ENCODE measurements at regions not wholly inside any gene's neighbourhood (a gene's known extent, or its start where the extent isn't known, plus 50 kb on each side); places are given as distances from the start of the nearest gene placed in this dataset.

- H3K9me3 ChIP-seq (ENCODE audit: control extremely low read depth in 1 of 3, control insufficient read depth in 2 of 3, insufficient read depth in 1 of 3, low read length in 2 of 3): peaks cover 0 to 3% (median 0%) of the 10 kb centered on the region in 3 donors
- no peak overlapping the region for H2AFZ ChIP-seq (ENCODE audit: insufficient read depth, low read depth, low read length, poor library complexity, severe bottlenecking)
- no peak for ATAC-seq (ENCODE audit: low read depth)
- no peaks in the 10 kb centered on the region for H3K79me2 ChIP-seq (ENCODE audit: control insufficient read depth, insufficient read depth, low read length)
- no peak overlapping the region for H3K9ac ChIP-seq (ENCODE audit: low read length)
- CTCF ChIA-PET: no interaction called here
- H3K27ac Mint-ChIP-seq: no peak overlapping the region
- no peaks in the 10 kb centered on the region for H3K9me3 Mint-ChIP-seq (ENCODE audit: insufficient read depth)
- no peak for DNase-seq
- intact Hi-C loops (cut with micrococcal nuclease): no loop called here
- no peak overlapping the region for H3K27ac ChIP-seq (ENCODE audit: low read length in 2 of 2)
- no peaks in the 10 kb centered on the region for H3K4me1 ChIP-seq (ENCODE audit: control insufficient read depth in 2 of 2, insufficient read depth in 2 of 2, low read length in 2 of 2)
- 100% methylated on average over 1 of the region's 1 CpG for WGBS (ENCODE audit: insufficient coverage)
- H3K4me3 ChIP-seq (ENCODE audit: control extremely low read depth in 1 of 5, extremely low read depth in 1 of 5, insufficient read depth in 1 of 5, low read depth in 2 of 5, low read length in 4 of 5): no peak overlapping the region
- TF ChIP-seq CTCF (IDR thresholded peaks at IDR 0.05) (no peak), EZH2 (IDR thresholded peaks at IDR 0.05; ENCODE audit: borderline replicate concordance, insufficient read depth, low read depth, low read length, poor library complexity, severe bottlenecking) (no peak)
- no peaks in the 10 kb centered on the region for H3K27me3 Mint-ChIP-seq
- H3K4me1 Mint-ChIP-seq: no peaks in the 10 kb centered on the region
- no peak overlapping the region for H3K4me2 ChIP-seq (replicated peaks; ENCODE audit: low read depth, low read length, poor library complexity, severe bottlenecking)
- H3K27me3 ChIP-seq (replicated peaks in 1 of 4; ENCODE audit: control extremely low read depth in 1 of 4, control insufficient read depth in 3 of 4, insufficient read depth in 4 of 4, low read length in 3 of 4): no peaks in the 10 kb centered on the region
- H3K36me3 ChIP-seq (replicated peaks in 1 of 2; ENCODE audit: control extremely low read depth in 1 of 2, control insufficient read depth in 1 of 2, extremely low read depth in 1 of 2, insufficient read depth in 2 of 2, low read length in 1 of 2): no peaks in the 10 kb centered on the region
- POLR2A ChIA-PET: no interaction called here
- no peak overlapping the region for H3K4me3 Mint-ChIP-seq
- H4K20me1 ChIP-seq (ENCODE audit: control insufficient read depth, insufficient read depth, low read length, poor library complexity, severe bottlenecking): no peaks in the 10 kb centered on the region
These were observed 653.1 kb downstream of the EFNA5 start for GRCh38 chr5:107017616-107018015.

DNA sequence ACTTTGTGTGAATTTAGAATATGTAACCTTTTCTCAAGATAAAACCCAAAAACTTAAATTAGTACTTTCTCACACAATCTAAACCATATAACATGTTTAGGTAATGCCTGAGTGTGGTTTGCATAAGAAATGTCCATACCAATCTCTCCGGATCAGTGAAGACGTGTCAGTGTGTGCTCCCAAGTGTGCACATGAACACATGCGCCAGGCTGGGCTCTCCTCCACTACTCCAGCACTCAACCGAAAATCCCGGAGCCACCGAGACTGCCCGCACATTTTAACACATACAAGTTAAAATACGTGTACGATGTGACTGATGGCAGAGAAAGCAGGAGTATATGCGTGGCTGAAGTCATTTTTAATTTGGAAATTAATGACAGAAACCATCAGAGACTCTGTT is 658.4 kb downstream of the EFNA5 start:
- H3K27me3 ChIP-seq (replicated peaks in 1 of 4; ENCODE audit: control extremely low read depth in 1 of 4, control insufficient read depth in 3 of 4, insufficient read depth in 4 of 4, low read length in 3 of 4): no peaks in the 10 kb centered on the region
- no peaks in the 10 kb centered on the region for H3K79me2 ChIP-seq (ENCODE audit: control insufficient read depth, insufficient read depth, low read length)
- POLR2A ChIA-PET: no interaction called here
- no peak overlapping the region for H2AFZ ChIP-seq (ENCODE audit: insufficient read depth, low read depth, low read length, poor library complexity, severe bottlenecking)
- no peak overlapping the region for H3K9ac ChIP-seq (ENCODE audit: low read length)
- H3K4me2 ChIP-seq (replicated peaks; ENCODE audit: low read depth, low read length, poor library complexity, severe bottlenecking): no peak overlapping the region
- no peaks in the 10 kb centered on the region for H3K9me3 ChIP-seq (ENCODE audit: control extremely low read depth in 1 of 3, control insufficient read depth in 2 of 3, insufficient read depth in 1 of 3, low read length in 2 of 3)
- no peaks in the 10 kb centered on the region for H4K20me1 ChIP-seq (ENCODE audit: control insufficient read depth, insufficient read depth, low read length, poor library complexity, severe bottlenecking)
- no peak overlapping the region for H3K4me3 ChIP-seq (ENCODE audit: control extremely low read depth in 1 of 5, extremely low read depth in 1 of 5, insufficient read depth in 1 of 5, low read depth in 2 of 5, low read length in 4 of 5)
- Mint-ChIP-seq H3K27me3 (no peaks in the 10 kb centered on the region), H3K4me1 (no peaks in the 10 kb centered on the region), H3K4me3 (no peak overlapping the region), H3K9me3 (ENCODE audit: insufficient read depth) (no peaks in the 10 kb centered on the region), H3K27ac (no peak overlapping the region)
- DNase-seq: no peak
- no peaks in the 10 kb centered on the region for H3K36me3 ChIP-seq (replicated peaks in 1 of 2; ENCODE audit: control extremely low read depth in 1 of 2, control insufficient read depth in 1 of 2, extremely low read depth in 1 of 2, insufficient read depth in 2 of 2, low read length in 1 of 2)
- H3K4me1 ChIP-seq (ENCODE audit: control insufficient read depth in 2 of 2, insufficient read depth in 2 of 2, low read length in 2 of 2): no peaks in the 10 kb centered on the region
- intact Hi-C loops (cut with micrococcal nuclease): no loop called here
- TF ChIP-seq CTCF (IDR thresholded peaks at IDR 0.05) (no peak), EZH2 (IDR thresholded peaks at IDR 0.05; ENCODE audit: borderline replicate concordance, insufficient read depth, low read depth, low read length, poor library complexity, severe bottlenecking) (no peak)
- CTCF ChIA-PET: no interaction called here
- no peak for ATAC-seq (ENCODE audit: low read depth)
- H3K27ac ChIP-seq (ENCODE audit: low read length in 2 of 2): no peak overlapping the region
- no CpG with 5 or more reads among the region's 10 CpGs for WGBS (ENCODE audit: insufficient coverage)
